Activated CD8-positive, alpha-beta memory T cell treated with anti-CD3 and anti-CD28 coated beads for 4 hours (primary cell): ENCODE measurements at regions not wholly inside any gene's neighbourhood (a gene's known extent, or its start where the extent isn't known, plus 50 kb on each side); places are given as distances from the start of the nearest gene placed in this dataset.
"Not testable (repeated sequence)": the region's sequence is repeated elsewhere in the genome, so short reads cannot be mapped to it uniquely, and the experiment has no call there.

Experiments used
- DNase-seq, 2 donors: peaks; one replicate each; pipeline ENCODE4 v3.0.0-alpha.2; 2020; ENCODE audit warnings: low read depth in 2 of 2

DNA sequence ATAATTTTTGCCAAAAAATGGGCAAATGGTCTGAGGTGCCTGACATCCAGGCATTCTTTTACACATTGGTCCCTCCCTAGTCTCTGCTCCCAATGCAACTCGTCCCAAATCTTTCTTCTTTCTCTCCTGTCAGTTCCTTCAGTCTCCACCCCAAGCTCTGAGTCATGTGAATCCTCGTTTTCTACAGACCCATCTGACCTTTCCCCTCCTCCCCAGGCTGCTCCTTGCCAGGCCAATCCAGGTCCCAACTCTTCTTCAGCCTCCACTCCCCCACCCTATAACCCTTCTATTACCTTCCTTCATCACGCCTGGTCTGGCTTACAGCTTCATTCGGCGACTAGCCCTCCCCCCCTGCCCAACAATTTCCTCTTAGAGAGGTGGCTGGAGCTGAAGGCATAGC, 55.3 kb downstream of the BBS10 start:
- DNase-seq = not testable (repeated sequence)

DNA sequence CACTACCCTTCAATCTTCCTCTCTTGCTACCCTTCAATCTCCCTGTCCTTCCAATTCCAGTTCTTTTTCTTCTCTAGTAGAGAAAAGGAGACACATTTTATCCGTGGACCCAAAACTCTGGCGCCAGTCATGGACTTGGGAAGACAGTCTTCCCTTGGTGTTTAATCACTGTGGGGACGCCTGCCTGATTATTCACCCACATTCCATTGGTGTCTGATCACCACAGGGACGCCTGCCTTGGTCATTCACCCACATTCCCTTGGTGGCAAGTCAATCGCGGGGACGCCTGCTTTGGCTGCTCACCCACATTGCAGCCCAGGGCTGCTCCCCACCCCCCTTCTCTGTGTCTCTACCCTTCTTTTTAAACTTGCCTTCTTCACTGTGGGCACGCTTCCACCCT, 55.9 kb downstream of the BBS10 start:
- not testable (repeated sequence) for DNase-seq

DNA sequence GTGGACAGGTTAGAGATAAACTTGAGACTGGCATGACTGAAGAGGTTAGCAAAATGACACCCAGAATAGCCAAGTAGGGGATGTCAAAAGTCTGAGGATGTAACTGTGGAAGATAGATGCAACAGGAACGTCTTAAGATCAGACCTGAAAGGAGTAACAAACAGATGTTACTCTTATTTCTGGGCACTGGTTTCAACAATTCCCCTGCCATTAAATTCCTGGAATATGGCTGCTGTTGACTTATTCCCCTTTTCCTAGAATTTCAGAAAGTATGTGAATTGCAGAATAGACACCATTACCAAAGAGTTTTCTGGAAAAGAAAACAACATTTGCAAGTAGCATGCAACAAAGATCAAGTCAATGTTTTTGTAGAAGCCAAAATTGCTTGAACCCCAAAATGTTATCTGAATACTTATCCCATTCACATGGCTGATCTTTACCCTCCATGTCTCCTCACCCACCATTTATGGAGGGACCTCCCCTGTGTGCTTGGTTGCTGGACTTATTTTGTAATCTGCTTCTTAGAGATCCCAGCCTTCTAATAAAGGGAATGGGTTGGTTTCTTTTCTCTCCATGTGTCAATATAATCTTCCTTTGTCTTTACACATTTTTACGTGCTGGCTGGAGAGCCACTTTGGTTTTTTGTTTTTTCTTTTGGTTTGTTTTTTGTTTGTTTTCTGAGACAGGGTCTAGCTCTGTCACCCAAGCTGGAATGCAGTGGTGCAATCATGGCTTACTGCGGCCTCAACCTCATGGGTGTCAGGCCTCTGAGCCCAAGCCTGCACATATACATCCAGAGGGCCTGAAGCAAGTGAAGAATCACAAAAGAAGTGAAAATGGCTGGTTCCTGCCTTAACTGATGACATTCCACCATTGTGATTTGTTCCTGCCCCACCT, 57.0 kb downstream of the BBS10 start:
- DNase-seq = no peak

GRCh38 chr12:76288218-76288617, 60.0 kb downstream of the BBS10 start:
- no peak for DNase-seq

DNA sequence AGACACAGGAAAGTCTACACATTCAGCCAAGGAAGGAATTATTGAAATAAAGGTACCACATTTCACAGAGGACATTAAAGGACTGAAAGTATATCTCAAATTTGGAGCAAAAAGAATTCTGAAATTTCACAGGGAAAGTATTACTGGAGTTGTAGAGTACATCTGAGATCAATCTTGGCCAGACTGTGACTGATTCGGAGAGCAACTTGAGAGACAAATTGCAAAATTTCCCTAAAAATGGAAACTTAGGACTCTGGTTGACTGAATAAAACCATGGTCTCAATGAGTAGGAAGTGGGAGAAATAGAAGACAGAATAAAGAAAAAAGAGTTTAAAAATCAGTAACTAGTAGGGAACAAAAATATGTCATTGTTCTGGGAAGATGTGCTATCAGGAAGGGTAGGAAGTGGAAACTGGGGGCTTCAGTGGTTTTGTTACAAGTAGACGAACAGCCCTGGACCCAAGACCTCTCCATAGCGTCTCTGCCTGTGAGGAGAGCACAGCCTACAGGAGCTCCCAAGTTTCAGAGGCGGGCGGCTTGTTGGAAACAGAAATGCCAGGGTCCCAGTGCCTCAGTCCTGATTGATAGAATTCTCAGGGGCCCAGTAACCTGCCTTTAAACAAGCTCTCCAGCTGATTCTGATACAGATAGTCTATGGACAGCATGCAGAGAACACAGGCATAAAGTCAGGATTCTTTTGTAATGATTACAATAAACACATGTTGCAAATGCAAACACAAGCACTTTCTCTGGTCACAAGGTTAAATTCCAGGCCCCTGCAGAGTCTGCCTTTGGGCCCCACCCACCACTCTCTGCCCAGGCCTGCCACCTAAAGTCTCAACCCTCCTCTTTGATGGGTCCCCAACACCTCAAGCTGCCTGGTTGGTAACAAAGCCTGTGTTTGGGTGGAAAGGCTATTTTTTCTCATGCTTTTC, 63.1 kb downstream of the BBS10 start:
- DNase-seq = no peak

- no peak for DNase-seq
These were observed 65.5 kb downstream of the BBS10 start for GRCh38 chr12:76282744-76283143.

- DNase-seq = no peak
These were observed 70.7 kb downstream of the BBS10 start for GRCh38 chr12:76277480-76277879.

DNA sequence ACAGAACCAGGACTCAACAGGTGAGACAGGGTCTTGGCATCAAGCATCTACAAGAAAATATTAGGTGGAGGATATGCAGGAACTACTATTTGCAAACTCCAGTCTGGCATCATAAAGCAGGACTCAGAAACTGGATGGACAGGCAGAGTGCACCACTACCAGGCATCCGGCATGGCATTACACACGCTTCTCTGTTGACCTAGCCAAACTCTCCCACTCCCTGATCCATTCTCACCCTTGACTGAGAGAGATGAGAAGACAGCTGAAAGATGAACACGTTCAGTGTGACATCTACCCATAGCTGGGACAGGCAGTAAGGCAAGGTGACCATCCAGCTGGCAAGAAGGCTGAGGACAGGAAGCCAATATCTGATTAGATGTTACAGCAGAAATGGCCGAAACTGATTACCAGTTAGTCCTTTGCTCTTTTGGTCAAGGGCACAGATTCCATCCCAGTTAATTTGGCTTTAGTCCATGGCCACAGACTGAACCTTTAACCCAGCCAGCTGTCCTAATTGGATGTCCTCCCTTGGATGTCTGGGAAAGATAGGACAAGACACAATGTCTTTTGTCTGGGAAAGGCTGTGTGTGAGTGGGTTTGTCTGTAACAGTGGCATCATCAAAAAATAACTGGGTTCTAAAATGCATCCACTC, 71.6 kb downstream of the BBS10 start:
- DNase-seq = no peak

GRCh38 chr12:76275511-76276093, 72.6 kb downstream of the BBS10 start:
- DNase-seq = no peak

DNA sequence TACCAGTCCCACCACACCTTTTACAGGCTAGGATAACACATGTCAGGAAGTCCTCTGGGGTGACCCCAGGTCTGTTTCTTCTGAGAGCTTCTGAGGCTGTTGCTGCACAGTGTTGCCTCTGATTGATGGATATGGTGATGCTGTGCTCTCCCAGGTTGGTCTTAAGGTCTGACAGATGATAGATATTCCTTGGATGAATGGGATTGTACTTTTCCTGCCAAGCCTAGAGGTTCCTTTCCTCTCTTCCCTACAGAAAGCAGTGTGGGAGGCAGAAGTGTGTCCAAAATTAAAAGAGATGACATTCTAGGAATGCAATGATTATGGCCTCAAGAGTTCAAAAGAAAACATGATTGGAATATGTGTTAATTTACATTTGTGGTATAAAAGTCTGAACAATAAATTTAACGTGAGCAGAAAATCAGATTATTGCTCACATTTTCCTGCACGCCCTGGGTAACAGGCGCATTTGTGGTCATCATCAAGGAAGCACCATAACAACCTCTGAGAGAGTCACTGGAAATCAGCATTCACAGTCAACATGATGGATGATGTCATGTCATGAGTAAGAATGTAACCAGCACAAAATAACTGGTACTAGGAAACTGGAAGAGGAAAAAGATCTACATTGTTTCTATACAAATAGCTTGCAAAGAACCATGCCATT, 73.7 kb downstream of the BBS10 start:
- no peak for DNase-seq

- no peak for DNase-seq
These were observed 75.9 kb downstream of the BBS10 start for GRCh38 chr12:76272287-76272686.

- DNase-seq = no peak
These were observed 77.4 kb downstream of the BBS10 start for GRCh38 chr12:76270657-76271358.

- DNase-seq = no peak
These were observed 79.9 kb downstream of the BBS10 start for GRCh38 chr12:76268267-76268666.

DNA sequence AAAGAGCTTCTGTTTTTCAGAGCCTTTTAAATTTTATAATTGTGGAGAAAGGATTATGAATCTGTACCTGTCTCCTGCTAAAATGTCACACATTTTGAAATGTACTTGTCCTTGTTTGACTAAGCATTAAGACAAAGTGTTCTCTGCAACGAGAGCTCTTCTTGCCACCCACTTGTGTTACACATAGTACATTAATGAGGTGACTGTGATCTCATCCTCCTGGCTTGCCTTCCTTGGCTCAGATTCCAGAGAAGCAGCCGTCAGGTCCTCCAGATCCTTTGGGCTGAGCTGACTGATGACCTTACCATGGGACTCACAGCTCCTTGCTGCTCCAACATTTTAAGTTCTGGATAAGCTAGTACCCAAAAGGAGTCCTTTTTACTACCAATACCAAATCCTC, 81.4 kb downstream of the BBS10 start:
- no peak for DNase-seq

- no peak for DNase-seq
These were observed 82.6 kb downstream of the BBS10 start for GRCh38 chr12:76265424-76266180.

- no peak for DNase-seq
These were observed 83.6 kb downstream of the BBS10 start for GRCh38 chr12:76264611-76265012.

GRCh38 chr12:76263696-76264095, 84.5 kb downstream of the BBS10 start:
- DNase-seq = no peak

DNA sequence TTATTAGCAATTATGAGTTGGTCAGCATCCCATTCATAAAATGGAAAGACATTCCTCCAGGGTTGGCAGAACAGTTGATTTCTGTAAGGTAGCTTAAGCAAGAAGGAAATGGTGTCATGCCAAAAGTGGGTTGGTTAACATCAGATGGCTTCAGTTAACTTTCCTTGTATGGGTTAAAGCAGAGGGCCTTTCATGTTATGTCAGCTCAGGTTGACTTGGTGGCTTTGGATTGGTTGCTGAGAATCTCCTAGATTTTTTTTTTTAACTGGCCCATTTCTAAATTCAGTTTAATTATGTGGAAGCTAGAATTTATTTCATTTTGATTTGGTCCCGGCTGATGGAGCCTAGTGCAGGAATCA, 87.8 kb downstream of the BBS10 start:
- no peak for DNase-seq

GRCh38 chr12:76259660-76260389, 88.4 kb downstream of the BBS10 start:
- no peak for DNase-seq
